ENCODE measurements at regions not wholly inside any gene's neighbourhood (a gene's known extent, or its start where the extent isn't known, plus 50 kb on each side); places are given as distances from the start of the nearest gene placed in this dataset.

DNA sequence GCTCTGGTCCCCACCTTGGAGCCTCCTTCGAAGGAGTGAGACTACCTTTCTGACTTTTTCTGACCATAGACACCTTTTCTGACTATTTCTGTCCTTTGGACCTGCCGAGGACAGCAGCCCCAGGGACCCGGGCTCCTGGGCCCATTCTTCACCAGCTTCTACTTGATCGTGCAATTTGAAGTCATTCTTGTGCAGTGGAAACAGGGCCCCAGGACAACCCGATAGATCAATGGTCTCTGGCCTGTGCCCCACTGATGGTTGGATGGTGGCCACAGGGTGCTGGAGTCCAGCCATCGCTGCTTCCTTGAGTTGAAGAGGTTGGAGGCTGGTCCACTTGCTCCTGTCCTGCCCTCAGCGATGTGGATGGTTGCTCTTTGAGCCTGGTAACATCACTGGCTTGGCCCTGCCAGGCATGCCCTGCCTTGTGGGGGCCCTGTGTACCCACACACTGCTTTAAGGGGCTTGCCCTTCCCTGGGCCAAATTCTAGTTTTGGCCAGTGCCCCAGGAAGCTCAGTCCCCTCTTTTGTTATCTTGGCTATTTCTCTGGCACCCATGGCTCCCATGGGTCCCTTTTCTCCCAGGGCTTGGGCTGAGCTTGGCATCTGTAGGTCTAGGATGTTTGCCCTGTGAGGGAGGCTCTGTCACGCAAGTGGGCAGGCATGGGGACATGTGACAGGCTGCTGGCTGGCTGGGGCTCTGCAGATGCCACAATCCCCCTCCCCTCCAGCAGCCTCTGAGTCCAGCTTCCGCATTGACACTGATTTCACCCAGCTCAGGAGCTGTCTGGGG is 375.6 kb upstream of the NUPR2 start:
- TF ChIP-seq EGR1 (IDR thresholded peaks at IDR 0.05) (no peak), TEAD4 (IDR thresholded peaks at IDR 0.05) (no peak), YY1 (IDR thresholded peaks at IDR 0.05; ENCODE audit: low read depth) (no peak), ZBTB7A (IDR thresholded peaks at IDR 0.05; ENCODE audit: low read depth) (no peak), CEBPB (IDR thresholded peaks at IDR 0.05) (no peak), TAF1 (IDR thresholded peaks at IDR 0.05; ENCODE audit: low read depth) (no peak), EP300 (IDR thresholded peaks at IDR 0.05; ENCODE audit: borderline replicate concordance) (no peak), NFIC (IDR thresholded peaks at IDR 0.05) (no peak), CREB1 (IDR thresholded peaks at IDR 0.05; ENCODE audit: low read depth) (no peak), RAD21 (IDR thresholded peaks at IDR 0.05; ENCODE audit: low read depth) (no peak), TCF12 (IDR thresholded peaks at IDR 0.05; ENCODE audit: low read depth) (no peak), FOXM1 (IDR thresholded peaks at IDR 0.05; ENCODE audit: borderline replicate concordance, low read depth) (no peak)
- TF ChIP-seq, protein P1, sequence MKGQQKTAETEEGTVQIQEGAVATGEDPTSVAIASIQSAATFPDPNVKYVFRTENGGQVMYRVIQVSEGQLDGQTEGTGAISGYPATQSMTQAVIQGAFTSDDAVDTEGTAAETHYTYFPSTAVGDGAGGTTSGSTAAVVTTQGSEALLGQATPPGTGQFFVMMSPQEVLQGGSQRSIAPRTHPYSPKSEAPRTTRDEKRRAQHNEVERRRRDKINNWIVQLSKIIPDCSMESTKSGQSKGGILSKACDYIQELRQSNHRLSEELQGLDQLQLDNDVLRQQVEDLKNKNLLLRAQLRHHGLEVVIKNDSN (IDR thresholded peaks at IDR 0.05) = no peak
- TF ChIP-seq, protein P2, sequence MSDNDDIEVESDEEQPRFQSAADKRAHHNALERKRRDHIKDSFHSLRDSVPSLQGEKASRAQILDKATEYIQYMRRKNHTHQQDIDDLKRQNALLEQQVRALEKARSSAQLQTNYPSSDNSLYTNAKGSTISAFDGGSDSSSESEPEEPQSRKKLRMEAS (IDR thresholded peaks at IDR 0.05) = no peak
- TF ChIP-seq, protein P3, sequence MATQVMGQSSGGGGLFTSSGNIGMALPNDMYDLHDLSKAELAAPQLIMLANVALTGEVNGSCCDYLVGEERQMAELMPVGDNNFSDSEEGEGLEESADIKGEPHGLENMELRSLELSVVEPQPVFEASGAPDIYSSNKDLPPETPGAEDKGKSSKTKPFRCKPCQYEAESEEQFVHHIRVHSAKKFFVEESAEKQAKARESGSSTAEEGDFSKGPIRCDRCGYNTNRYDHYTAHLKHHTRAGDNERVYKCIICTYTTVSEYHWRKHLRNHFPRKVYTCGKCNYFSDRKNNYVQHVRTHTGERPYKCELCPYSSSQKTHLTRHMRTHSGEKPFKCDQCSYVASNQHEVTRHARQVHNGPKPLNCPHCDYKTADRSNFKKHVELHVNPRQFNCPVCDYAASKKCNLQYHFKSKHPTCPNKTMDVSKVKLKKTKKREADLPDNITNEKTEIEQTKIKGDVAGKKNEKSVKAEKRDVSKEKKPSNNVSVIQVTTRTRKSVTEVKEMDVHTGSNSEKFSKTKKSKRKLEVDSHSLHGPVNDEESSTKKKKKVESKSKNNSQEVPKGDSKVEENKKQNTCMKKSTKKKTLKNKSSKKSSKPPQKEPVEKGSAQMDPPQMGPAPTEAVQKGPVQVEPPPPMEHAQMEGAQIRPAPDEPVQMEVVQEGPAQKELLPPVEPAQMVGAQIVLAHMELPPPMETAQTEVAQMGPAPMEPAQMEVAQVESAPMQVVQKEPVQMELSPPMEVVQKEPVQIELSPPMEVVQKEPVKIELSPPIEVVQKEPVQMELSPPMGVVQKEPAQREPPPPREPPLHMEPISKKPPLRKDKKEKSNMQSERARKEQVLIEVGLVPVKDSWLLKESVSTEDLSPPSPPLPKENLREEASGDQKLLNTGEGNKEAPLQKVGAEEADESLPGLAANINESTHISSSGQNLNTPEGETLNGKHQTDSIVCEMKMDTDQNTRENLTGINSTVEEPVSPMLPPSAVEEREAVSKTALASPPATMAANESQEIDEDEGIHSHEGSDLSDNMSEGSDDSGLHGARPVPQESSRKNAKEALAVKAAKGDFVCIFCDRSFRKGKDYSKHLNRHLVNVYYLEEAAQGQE (IDR thresholded peaks at IDR 0.05; ENCODE audit: low read depth) = no peak

DNA sequence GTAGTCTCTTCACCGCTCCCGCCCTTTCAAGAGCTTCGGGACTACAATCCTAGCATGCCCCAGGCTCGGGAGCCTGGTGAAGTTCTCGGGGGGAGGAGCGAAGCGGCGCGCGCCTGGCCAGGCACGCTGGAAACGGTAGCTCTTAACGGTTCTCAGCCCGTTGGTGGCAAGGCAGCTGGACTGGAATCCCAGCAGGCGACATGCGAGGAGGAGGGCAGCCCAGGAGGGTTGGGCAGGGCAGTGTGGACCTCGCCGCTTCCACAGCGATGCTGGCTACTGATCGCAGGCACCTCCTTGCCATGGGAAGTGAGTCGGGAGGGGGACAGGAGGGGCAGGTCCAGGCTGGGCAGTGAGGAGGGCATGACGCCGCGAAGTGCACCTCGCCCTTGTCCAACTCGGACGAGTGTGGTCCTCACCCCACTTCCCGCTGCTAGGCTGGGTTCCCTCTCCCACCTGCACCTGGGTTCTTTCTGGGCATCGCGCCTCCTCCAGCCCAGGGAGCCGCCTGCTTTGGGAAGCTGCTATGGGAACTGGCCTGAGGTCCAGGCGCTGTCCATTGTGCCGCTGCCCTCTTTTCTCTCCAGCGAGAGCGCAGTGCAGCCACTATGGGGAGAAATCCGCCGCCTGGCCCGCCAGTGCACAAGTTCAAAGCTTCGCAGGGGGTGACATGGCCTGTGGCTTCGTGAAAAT is 367.8 kb upstream of the NUPR2 start:
- TF ChIP-seq TAF1 (IDR thresholded peaks at IDR 0.05; ENCODE audit: low read depth) = no peak
- no peak for TF ChIP-seq ZBTB7A (IDR thresholded peaks at IDR 0.05; ENCODE audit: low read depth)

DNA sequence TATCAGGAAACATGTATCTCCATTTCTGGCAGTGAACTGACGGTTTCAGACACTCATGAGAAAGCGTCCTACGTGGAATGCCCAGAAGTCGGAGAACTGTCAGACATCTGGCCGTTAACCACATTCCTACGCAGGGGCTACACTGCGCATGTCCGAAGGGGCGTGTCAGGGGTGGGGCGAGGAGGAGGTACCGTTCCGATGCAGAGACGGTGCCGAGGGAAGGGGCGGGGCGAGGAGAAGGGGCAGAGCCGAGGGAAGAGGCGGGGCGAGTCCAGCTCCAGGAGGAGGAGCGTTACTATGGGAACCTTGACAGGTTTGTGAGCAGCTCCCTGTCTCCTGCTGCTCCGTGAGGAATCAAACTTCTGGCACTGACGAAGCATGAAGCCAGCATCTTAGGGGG is 366.9 kb upstream of the NUPR2 start:
- no peak for TF ChIP-seq ZBTB7A (IDR thresholded peaks at IDR 0.05; ENCODE audit: low read depth)
- no peak for TF ChIP-seq NFIC (IDR thresholded peaks at IDR 0.05)
- TF ChIP-seq, protein P1 (IDR thresholded peaks at IDR 0.05) = no peak
- no peak for TF ChIP-seq YY1 (IDR thresholded peaks at IDR 0.05; ENCODE audit: low read depth)
- no peak for TF ChIP-seq EGR1 (IDR thresholded peaks at IDR 0.05)
- TF ChIP-seq, protein P2 (IDR thresholded peaks at IDR 0.05) = no peak
- TF ChIP-seq TAF1 (IDR thresholded peaks at IDR 0.05; ENCODE audit: low read depth) = no peak
- TF ChIP-seq RAD21 (IDR thresholded peaks at IDR 0.05; ENCODE audit: low read depth) = no peak
- TF ChIP-seq FOXM1 (IDR thresholded peaks at IDR 0.05; ENCODE audit: borderline replicate concordance, low read depth) = no peak
- TF ChIP-seq, protein P3 (IDR thresholded peaks at IDR 0.05; ENCODE audit: low read depth) = no peak
- TF ChIP-seq TCF12 (IDR thresholded peaks at IDR 0.05; ENCODE audit: low read depth) = no peak
- no peak for TF ChIP-seq EP300 (IDR thresholded peaks at IDR 0.05; ENCODE audit: borderline replicate concordance)
- no peak for TF ChIP-seq TEAD4 (IDR thresholded peaks at IDR 0.05)
- no peak for TF ChIP-seq CEBPB (IDR thresholded peaks at IDR 0.05)
- TF ChIP-seq CREB1 (IDR thresholded peaks at IDR 0.05; ENCODE audit: low read depth) = no peak

DNA sequence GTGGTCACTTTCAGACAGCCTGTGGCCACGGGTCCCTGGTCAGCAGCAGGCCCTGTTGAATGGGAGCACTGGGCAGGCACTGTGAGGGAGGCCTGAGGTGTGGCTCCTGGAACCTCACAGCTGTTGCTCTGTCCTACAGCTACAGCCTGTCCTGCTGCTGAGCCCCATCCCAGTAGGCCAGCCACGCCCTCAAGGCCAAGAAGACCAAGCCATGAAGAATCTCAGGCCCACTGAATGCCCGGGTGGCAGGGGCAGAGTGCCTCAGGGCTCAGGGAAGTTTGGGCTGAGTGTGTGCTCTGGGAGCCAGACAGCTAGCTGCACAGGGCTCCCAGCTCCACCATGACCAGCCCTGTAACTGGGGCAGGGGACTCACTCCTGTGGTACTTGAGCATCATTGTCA is 363.5 kb upstream of the NUPR2 start:
- TF ChIP-seq CEBPB (IDR thresholded peaks at IDR 0.05) = no peak
- no peak for TF ChIP-seq FOXM1 (IDR thresholded peaks at IDR 0.05; ENCODE audit: borderline replicate concordance, low read depth)

DNA sequence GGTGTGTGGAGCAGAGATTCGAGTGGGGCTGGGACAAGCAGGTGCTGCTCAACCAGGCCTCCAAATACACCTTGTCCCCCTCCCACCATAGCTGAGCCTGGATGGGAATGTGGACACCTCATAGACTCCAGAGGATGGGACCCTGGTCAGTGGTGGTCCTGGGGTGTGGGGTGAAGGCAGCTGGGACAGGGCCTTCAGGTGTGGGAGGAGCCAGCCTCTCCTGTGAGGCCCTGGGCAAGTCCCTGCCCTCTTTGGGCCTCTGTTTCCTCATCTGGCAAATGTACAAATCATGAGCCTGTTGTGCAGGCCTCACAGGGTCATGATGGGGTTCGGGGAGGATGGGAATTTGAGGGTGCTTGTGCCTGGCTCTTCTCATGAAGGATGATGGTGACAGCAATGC is 362.9 kb upstream of the NUPR2 start:
- TF ChIP-seq ZBTB7A (IDR thresholded peaks at IDR 0.05; ENCODE audit: low read depth) (no peak), FOXM1 (IDR thresholded peaks at IDR 0.05; ENCODE audit: borderline replicate concordance, low read depth) (no peak), TAF1 (IDR thresholded peaks at IDR 0.05; ENCODE audit: low read depth) (no peak), YY1 (IDR thresholded peaks at IDR 0.05; ENCODE audit: low read depth) (no peak), NFIC (IDR thresholded peaks at IDR 0.05) (no peak), TCF12 (IDR thresholded peaks at IDR 0.05; ENCODE audit: low read depth) (no peak)
- TF ChIP-seq, protein P1 (IDR thresholded peaks at IDR 0.05) = no peak
